GM19328 (cell line): ENCODE measurements at regions not wholly inside any gene's neighbourhood (a gene's known extent, or its start where the extent isn't known, plus 50 kb on each side); places are given as distances from the start of the nearest gene placed in this dataset.
"Not testable (repeated sequence)": the region's sequence is repeated elsewhere in the genome, so short reads cannot be mapped to it uniquely, and the experiment has no call there.

Experiments
- ATAC-seq: cut with Tn5 transposase; IDR thresholded peaks from one replicate; pipeline ENCODE4 v1.9.1; 2021; ENCODE audit warnings: mild to moderate bottlenecking, moderate library complexity; ENCODE audit not compliant: unreplicated experiment

DNA sequence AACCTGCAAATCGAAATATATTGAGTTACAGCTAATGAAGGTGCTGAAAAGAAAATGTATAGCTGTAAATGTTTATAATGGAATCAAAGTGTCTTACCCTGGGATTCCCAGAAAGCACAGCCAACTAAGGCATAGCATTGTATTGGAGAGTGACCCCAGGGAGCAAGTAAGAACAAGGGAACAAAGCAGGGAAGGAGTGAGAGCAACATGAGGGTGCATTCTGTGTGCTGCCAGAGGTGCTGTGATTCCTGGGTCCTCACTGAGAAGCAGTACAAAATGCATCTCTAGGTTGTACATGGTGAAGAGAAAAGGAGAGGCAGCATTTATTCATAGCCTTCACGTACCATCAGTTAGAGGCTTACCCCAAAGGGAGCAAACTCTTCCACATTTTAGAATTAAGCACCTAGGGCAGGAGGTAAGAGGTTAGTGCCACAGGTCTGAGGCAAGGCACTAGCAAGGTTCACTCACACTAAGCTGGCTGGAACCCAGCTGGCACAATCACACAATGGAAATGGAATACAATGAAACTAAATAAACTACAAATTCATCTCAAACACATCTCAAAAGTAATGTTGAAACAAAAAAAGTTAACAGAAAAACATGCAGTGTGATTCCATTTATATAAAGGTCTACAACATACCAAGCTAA is 151.5 kb upstream of the C2CD4B start:
- ATAC-seq: no peak

DNA sequence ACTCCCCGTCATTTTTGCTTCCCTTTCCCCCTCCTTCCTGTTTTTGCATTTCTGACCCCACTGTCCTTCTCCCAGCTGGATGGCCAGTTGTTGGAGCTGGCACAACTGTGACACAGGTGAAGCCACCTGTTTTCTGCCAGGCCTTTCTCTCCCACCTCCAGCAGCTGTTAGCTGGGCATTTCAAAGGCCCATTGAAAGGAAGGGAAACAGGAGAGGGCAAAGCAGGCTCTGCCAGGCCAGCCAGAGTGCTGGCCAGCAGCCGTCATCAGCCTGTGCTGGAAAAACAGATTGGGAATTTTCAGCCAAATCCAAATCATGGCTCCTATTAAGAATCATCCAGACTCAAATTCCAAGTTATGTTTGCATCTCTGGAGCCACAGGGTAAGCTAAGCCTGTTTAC is 155.2 kb upstream of the C2CD4B start:
- ATAC-seq: no peak

DNA sequence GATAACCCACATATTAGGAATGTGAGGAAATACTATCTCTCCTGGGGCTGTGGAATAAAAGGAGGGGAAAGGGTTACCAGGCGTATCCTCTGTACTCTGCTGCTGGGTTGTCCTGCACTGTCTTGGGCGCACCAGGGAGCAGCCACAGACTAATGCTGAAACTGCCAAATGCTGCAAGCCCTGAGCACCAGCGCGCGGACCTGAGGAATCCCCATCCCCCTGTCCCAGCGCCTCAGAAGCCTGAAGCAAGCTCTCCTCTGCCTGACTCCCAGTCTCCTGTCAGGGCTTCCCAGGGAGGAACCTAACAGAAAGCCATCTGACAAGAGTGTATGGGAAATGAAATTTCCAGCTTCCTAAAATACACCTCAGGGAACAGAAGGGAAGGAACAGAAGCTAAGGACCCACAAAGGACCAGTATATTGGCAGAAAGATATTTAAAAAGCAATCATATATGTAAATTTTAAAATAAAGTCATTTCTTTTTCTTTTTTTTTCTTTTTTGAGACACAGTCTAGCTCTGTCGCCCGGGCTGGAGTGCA is 158.3 kb upstream of the C2CD4B start:
- ATAC-seq: no peak

DNA sequence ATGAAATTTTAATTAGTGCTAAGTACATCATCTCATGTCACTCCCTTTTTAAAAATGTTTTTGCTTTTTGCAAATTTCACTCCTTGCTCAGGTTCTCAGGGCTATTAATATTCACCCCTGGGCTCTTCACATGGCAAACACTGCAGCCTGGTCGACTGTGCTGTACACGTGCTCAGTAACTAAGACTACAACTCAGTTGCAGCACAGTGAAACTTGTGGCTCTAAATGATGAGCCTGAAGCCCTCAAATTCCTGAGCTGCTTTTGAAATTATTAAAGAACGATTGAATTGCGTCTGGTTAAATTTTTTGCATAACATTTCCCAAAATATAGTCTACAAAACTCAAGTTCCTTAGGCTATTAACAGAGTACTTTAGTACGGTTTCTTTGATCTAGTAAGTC is 159.3 kb upstream of the C2CD4B start:
- no peak for ATAC-seq

DNA sequence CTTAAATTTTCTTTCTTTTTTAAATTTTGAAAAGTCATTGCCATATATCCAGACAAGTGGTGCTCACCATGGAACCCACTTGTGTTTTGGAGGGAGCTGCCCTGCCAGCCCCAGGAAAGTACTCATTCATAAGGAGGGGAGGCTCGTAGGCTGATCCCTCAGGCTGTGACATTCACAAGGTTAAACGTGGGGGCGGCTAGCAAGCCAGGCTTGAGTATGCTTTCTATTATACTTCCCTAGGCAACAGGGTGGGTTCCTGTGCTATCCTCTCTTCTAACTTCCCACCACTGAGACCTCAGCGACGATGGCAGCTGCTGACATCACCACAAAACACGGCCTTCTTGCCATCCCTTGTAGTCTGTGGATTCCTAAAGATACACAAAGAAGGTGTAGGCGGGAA is 160.5 kb upstream of the C2CD4B start:
- ATAC-seq: no peak

DNA sequence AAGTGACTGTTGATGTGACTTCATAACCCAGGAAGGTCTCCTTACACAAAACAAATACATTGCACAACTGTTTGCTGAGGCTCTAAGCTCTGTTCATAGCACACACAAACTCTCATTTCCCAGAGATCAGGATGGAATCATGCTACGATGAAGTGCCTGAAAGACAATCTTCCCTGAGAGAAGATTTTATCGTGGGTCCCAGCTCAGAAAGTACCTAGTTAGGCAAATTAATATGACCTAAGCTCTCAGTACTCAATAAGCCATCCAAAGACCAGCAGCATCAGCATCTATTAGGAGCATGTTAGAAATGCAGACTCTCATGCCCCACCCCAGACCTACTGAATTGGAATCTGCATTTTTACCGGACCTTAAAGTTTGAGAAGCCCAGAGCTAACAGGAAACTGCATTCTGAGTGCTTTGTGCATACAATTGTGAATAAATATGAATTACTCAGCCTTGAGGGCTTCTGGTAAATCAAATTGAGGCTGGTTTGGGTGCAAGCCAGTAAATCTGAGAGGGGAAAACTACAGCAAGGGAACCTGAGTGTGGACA is 161.5 kb upstream of the C2CD4B start:
- ATAC-seq: no peak

DNA sequence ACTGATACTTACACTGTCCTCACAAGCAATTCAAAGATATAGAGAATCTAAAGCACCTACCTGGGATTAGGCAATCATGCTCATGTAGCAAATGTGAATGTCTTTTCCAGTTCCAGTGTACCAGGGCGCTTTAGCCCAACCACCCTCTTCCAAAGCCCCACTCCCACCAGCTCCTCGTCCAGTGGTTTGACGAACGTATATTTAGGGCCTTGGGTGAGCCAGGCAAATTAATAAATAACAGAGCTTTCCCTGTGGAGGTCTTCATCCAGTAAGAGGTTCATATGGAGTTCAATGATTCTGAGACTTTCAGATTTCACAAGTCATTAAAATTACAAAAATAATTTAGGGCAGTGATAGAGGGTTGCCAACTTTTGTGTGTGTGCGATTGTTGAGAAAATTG is 162.3 kb upstream of the C2CD4B start:
- ATAC-seq: no peak

DNA sequence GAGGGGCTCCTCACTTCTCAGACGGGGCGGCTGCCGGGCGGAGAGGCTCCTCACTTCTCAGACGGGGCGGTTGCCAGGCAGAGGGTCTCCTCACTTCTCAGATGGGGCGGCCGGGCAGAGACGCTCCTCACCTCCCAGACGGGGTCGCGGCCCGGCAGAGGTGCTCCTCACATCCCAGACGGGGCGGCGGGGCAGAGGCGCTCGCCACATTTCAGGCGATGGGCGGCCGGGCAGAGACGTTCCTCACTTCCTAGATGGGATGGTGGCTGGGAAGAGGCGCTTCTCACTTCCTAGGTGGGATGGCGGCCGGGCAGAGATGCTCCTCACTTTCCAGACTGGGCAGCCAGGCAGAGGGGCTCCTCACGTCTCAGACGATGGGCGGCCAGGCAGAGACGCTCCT is 167.4 kb upstream of the C2CD4B start:
- ATAC-seq: not testable (repeated sequence)

DNA sequence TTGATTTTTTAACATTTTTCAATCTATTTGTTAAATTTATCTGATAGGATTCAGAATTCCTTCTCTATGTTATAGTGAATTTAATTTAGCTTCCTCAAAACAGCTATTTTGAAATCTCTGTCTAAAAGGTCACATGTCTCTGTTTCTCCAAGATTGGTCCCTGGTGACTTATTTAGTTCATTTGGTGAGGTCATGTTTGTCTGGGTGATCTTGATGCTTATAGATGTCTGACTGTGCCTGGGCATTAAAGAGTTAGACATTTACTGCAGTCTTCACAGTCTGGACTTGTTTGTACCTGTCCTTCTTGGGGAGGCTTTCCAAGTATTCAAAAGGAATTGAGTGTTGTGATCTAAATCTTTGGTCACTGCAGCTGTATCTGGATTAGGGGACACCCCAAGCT is 169.5 kb upstream of the C2CD4B start:
- ATAC-seq: no peak

DNA sequence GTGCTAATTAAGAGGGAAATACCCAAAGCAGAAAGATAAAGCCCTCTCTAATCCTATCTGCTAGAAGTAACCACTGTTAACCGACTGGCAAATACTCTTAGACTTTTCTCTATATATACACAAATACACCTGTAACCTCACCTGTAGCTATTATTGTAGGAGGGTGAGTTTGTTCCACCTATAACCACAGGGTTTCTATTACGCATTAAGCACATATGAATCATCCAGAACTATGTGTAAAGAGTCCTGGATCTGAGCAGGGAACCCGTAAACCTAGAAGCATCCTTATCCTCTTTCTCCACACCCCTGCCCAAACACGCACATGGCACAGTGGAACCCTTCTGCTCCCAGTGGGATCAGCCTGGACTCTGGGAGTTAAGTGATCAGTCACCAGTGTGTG is 172.8 kb upstream of the C2CD4B start:
- ATAC-seq: no peak

DNA sequence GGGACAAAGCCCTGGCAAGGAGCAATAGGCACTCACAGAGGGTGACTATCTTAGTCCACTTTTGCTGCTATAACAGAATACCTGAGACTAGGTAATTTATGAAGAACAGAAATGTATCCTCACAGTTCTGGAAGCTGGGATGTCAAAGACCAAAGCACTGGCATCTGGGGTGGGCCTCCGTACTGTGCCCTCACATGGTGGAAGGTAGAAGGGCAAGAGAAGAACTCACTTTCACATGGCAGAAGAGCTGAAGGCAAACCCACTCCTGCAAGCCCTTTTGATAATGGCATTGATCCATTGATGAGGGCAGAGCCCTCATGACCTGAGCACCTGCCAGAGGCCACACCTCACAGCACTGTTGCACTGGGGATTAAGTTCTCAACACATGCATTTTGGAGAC is 173.4 kb upstream of the C2CD4B start:
- no peak for ATAC-seq

DNA sequence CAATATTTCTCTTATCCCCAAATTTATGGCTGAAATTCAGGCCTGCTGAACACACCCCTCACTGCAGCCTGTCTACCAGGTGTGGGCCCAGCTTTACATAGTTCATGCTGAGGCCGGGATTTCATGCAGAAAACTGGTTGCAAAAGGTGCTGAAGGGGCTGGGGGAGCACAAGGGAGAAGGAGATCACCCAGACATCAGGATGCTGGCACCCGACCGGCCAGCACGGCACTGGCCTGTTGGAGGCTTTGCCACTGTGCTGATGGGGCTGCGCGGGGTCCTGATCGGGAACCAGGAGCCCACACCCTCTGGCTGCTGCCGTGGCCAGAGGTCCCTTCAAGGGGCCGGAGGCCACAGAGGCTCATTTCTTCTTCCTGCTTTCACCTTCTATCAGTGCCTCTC is 177.9 kb upstream of the C2CD4B start:
- no peak for ATAC-seq

DNA sequence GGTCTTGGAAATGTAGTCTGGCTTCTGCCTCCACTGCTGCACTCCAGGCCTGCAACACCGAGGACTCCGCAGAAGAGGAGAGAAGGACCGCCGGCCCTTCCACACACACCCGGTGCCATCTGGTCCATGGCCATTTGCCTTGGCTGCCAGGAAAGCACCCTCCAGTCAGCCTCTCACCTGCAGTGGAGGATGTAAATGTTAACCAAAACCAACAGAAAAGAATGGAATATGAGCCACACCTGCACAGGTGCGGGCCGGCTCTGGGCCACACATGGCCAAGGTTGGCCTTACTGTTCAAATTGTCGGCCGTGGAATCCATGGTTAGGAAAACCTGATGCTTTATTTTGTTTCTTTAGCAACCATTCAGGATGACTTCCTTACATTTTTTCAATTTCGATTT is 178.3 kb upstream of the C2CD4B start:
- ATAC-seq: no peak

DNA sequence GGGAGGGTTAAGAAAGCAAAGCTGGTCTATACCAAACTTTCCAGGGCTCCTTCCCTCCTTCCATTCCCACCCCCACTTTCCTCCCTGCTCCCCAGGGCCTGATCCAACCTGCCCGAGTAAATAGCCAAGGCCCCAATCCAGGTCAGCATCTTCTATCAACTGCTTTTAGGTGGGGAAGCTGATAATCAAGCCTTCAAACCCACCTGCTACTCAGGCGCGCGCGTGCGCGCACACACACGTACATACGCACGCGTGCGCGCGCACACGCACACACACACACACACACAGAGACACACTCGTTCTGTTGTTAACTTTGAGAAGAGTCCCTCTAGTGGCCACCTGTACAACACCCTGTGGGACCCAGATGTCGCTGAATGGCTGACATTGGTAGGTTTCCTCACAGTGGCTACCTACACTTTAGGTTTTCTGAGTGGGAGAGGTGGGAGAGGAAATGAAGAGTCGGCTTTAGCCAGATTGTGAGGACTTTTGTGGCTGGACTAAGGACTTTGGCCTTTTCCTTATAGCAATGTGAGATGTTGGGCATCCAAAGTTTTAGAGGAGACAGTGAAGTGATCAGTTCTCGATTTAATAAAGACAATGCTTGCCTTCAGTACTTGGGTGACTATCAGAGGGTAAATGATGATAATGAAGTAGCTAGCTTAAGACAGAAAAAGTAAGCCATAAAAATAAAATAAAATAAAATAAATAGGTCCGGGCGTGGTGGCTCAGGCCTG is 179.9 kb upstream of the C2CD4B start:
- no peak for ATAC-seq

DNA sequence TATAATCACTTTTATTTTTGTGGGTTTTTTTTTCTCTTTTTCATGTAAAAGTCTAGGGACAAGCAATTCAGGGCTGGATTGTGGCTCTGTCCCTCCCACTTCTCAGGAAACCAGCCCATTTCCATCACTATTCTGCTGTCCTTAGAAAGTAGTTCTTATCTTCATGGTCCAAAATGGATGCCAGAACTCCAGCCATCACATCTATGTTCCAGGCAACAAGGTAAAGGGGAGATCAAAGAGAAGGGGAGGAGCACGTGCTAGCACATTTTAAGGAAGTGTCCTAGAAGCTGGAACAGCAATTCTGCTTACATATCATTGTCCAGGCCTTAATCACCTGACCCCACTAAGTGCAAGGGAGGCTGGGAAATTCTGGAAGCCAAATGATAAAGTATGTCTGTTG is 181.1 kb upstream of the C2CD4B start:
- ATAC-seq: no peak

DNA sequence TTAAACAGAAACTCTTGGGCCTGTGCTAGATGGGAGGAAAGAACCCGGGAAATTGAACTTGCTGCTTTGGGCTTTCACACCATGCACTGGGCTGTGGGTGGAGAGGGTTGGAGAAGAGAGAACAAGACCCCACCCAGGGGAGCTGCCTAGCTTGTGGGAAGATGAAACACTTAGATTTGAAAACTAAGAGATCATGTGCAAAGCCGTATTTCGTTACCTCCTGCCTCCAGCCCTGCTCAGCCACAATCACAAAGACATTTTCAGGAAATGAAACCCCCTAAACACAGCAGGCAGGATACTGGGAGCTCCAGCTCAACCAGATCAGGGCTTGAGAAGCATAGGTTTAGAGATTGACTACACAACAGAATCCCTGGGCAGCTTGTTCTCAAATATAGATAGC is 183.0 kb upstream of the C2CD4B start:
- no peak for ATAC-seq

DNA sequence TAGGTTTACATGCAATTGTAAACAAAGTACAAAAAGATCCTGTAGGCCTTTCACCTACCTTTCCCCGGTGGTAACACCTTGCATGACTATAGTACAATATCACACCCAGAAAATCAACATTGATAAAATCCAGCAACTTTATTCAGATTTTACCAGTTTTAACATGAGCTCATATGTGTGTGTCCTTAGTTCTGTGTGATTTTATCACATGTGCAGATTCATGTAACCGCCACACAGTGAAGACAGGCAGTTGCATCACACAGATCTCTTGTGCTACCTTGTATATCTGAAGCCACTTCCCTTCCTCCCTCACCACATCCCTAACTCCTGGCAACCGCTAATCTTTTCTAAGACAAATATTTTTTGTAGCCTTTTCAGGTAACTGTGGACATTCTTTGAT is 183.5 kb upstream of the C2CD4B start:
- no peak for ATAC-seq

DNA sequence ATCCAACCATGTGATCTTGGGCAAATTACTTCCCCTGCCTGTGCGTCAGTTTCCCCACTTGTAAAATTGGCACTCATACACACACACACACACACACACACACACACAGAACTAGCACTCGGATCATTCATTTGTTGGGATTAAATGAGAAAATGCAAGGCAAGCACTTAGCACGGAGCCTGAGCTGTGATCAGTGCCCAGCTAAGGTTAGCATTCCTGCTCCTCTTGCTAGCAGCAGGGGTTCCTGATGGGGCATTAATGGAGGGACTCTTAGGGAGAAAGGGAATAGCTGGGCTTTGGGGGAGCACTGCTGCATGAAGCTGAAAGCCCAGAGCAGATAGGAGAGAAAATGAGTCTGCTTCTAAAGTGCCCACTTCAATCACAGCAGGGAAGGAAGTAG is 187.7 kb upstream of the C2CD4B start:
- no peak for ATAC-seq

DNA sequence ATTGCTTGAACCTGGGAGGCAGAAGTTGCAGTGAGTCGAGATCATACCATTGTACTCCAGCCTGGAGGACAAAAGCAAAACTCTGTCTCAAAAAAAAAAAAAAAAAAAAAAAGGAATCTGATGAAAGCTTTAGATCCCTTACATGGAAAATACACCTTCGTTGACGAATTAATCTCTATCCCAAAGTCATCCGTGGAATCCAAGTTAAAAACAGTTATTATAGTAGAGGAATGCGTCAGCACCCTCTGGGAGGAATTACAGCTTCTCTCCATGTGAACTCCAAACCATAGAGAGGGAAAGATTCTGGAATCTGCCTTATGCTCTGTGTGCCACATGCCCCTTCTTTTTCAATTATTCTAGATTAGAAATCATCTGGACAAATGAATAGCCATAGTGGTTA is 192.3 kb upstream of the C2CD4B start:
- no peak for ATAC-seq

DNA sequence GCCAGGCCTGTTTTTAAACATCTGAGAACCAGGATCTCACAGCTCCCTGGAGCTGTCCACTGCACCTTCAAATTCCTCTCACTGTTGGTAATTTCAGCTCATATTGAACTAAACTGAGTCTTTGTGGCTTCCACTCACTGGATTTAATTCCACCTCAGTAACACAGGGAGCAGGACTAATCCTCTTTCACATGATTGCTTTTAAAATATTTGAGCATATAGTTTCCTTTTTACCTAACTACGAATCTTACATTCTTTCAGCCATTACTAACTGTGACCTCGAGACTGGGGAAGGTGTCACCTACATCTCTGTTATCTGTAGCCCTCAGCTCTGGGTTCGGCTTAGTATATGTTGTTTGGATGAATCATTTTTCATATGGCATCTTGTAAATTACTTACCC is 194.3 kb upstream of the C2CD4B start:
- ATAC-seq: no peak

DNA sequence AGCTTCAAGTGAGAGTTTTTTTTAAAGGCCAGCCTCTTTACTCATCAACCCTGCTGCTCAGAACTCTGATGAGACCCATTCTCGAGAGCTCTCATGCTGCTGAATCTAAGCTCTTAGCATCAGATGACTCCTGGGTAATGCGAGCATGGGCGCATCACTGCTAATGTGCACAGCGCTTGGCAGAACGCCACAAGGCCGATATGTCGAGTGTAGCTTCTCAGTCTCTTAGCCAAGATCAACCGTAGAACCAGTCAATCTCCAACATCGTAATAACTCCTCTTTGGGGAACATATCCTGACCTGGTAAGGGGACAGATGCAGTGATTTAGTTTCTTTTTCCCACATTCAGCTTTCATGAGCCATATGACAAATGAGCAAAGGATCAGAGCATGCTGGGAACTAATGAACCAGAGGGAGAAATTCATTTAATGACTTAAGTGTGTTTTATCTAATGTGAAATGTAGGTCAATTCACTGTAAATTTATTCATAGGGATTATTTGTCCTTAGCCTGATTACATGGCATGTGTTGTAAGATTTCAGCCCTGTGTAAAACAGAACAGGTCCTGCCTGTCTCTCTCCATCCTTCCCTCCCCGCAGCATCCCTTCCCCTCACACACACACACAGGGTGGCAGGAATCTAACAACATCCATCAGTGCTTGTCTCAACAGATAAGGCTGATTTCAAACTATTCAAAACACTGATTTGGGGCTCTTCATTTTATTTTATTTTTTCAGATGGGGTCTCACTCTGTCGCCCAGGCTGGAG is 195.4 kb upstream of the C2CD4B start:
- no peak for ATAC-seq

DNA sequence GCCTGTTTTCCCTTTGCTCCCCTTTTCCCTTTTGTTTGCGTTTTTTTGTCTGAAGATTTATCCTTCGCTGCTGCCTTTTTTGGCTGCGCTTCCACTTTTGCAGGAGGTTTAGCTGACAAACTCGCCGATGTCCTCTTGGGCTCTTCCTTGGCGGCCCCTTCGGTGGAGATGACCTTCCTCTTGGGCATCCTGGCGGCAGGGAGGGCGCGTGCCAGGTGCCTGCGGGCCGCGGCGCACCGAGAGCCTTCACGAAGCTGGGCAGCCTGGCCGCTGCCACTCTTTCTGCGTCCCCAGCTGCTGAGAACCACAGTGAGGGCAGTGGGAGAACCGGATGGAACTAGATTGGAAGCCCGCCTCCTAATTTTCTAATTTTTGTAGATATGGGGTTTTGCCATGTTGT is 197.1 kb upstream of the C2CD4B start:
- ATAC-seq: no peak
